Hepatocyte (in vitro differentiated cells): ENCODE measurements at regions not wholly inside any gene's neighbourhood (a gene's known extent, or its start where the extent isn't known, plus 50 kb on each side); places are given as distances from the start of the nearest gene placed in this dataset.

Experiments
- EZH2phosphoT487 ChIP-seq: fragments of 200-600 bp; sonication (generic); IDR thresholded peaks from one replicate; pipeline ENCODE4 v1.6.1; 2018; ENCODE audit warnings: antibody characterized with exemption, mild to moderate bottlenecking, low read depth, moderate library complexity; ENCODE audit not compliant: unreplicated experiment, severe bottlenecking
- TF ChIP-seq, protein P1 (sequence below): fragments of 200-600 bp; sonication (generic); IDR thresholded peaks from 2 replicates; pipeline ENCODE4 v1.5.1; 2016; ENCODE audit warnings: antibody characterized with exemption, mild to moderate bottlenecking; ENCODE audit not compliant: poor library complexity

DNA sequence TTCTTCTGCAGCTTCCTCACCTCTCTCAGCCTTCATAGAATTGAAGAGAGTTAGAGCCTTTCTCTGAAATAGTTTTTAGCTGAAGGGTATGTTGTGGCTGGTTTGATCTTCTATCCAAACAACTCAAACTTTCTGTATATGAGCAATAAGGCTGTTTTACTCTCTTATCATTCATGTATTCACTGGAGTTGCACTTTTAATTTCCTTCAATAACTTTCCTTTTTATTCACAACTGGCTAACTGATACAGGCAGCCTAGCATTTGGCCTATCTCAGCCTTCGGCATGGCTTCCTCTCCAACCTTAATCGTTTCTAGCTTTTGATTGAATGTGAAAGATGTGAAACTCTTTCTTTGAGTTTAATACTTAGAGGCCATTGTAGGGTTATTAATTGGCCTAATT is 109.3 kb downstream of the GTPBP8 start:
- TF ChIP-seq, protein P1, sequence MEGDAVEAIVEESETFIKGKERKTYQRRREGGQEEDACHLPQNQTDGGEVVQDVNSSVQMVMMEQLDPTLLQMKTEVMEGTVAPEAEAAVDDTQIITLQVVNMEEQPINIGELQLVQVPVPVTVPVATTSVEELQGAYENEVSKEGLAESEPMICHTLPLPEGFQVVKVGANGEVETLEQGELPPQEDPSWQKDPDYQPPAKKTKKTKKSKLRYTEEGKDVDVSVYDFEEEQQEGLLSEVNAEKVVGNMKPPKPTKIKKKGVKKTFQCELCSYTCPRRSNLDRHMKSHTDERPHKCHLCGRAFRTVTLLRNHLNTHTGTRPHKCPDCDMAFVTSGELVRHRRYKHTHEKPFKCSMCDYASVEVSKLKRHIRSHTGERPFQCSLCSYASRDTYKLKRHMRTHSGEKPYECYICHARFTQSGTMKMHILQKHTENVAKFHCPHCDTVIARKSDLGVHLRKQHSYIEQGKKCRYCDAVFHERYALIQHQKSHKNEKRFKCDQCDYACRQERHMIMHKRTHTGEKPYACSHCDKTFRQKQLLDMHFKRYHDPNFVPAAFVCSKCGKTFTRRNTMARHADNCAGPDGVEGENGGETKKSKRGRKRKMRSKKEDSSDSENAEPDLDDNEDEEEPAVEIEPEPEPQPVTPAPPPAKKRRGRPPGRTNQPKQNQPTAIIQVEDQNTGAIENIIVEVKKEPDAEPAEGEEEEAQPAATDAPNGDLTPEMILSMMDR = no peak
- TF ChIP-seq EZH2phosphoT487 = no peak
